Natural killer cell (primary cell): ENCODE measurements at regions not wholly inside any gene's neighbourhood (a gene's known extent, or its start where the extent isn't known, plus 50 kb on each side); places are given as distances from the start of the nearest gene placed in this dataset.

Experiments
- ATAC-seq, 3 donors: fragments of 150-1000 bp in 2 of 3; fragments of 200-7000 bp in 1 of 3; cut with Tn5 transposase; 1 replicate in 1 of 3; 2 replicates in 2 of 3; pipeline ENCODE4 v1.10.0; 2021; ENCODE audit warnings: mild to moderate bottlenecking in 2 of 3, moderate library complexity in 2 of 3
- DNase-seq, 2 donors: peaks; one replicate each; pipeline versions ENCODE4 v3.0.0 to v3.0.0-alpha.2; 2013 to 2021; ENCODE audit warnings: mixed read lengths in 1 of 2
- H3K27ac ChIP-seq: one replicate; pipeline ENCODE4 v1.5.1; 2013; ENCODE audit warnings: mild to moderate bottlenecking, low read length
- H3K27me3 ChIP-seq: one replicate; pipeline ENCODE4 v1.6.1; 2013; ENCODE audit warnings: low read length; ENCODE audit not compliant: control insufficient read depth, insufficient read depth
- H3K36me3 ChIP-seq: one replicate; pipeline ENCODE4 v1.6.1; 2013; ENCODE audit warnings: low read length; ENCODE audit not compliant: control insufficient read depth, insufficient read depth
- H3K4me1 ChIP-seq: one replicate; pipeline ENCODE4 v1.6.1; 2013; ENCODE audit warnings: low read length; ENCODE audit not compliant: control insufficient read depth, insufficient read depth
- H3K4me3 ChIP-seq: one replicate; pipeline ENCODE4 v1.5.1; 2013; ENCODE audit warnings: low read length
- H3K9me3 ChIP-seq: one replicate; pipeline ENCODE4 v1.6.1; 2013; ENCODE audit warnings: low read length; ENCODE audit not compliant: control insufficient read depth, insufficient read depth
- H3K27ac Mint-ChIP-seq, 2 donors: one replicate each; pipeline ENCODE4 v1.8.0; 2022; ENCODE audit warnings: mild to moderate bottlenecking in 2 of 2, mixed read lengths in 2 of 2, moderate library complexity in 1 of 2
- H3K27me3 Mint-ChIP-seq, 2 donors: one replicate each; pipeline ENCODE4 v1.8.0; 2022; ENCODE audit warnings: low read depth in 2 of 2, mixed read lengths in 2 of 2
- H3K36me3 Mint-ChIP-seq: one replicate; pipeline ENCODE4 v1.8.0; 2022; ENCODE audit warnings: mixed read lengths
- H3K4me1 Mint-ChIP-seq, 2 donors: one replicate each; pipeline ENCODE4 v1.8.0; 2022; ENCODE audit warnings: mixed read lengths in 2 of 2
- H3K4me3 Mint-ChIP-seq: one replicate; pipeline ENCODE4 v1.8.0; 2022; ENCODE audit warnings: mild to moderate bottlenecking, moderate library complexity, mixed read lengths
- H3K9me3 Mint-ChIP-seq, 2 donors: one replicate each; pipeline ENCODE4 v1.8.0; 2022; ENCODE audit warnings: mixed read lengths in 2 of 2
- WGBS: methylation state at CpG from one replicate; pipeline ENCODE4 v1.1.7; 2013; ENCODE audit warnings: missing lambda C conversion rate; ENCODE audit not compliant: insufficient coverage; 5-methylcytosine and 5-hydroxymethylcytosine counted together
- intact Hi-C: fragments of 100-400 bp; cut with micrococcal nuclease; formaldehyde crosslinking; loops from one replicate; pipeline ENCODE4 v1.14.2; 2022
- TF ChIP-seq, protein P1 (sequence below): fragments of 200-600 bp; IDR thresholded peaks from one replicate; pipeline ENCODE4 v1.8.0; 2022; ENCODE audit warnings: antibody characterized with exemption

DNA sequence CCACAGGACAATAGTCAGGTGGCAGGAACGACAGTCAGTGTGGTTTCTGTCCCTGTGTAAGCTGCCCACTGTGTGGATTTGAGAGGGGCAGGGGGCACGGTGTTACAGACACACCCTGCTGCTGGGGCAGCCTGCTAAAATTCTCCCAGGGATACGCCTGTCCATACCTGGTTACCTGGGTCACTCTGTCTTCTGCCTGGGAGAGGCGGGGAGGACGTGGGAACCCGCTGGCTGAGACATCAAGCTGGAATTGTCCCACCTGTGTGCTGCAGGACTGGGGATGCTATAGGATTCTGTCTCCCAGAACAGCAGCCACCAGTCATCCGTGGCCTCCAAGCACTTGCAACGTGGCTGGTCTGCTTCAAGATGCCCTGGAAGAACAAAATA, 63.8 kb upstream of the LINC01488 start:
- intact Hi-C loops, result no loop called here
- H3K9me3 Mint-ChIP-seq, result no peaks in the 10 kb centered on the region
- TF ChIP-seq, protein P1, sequence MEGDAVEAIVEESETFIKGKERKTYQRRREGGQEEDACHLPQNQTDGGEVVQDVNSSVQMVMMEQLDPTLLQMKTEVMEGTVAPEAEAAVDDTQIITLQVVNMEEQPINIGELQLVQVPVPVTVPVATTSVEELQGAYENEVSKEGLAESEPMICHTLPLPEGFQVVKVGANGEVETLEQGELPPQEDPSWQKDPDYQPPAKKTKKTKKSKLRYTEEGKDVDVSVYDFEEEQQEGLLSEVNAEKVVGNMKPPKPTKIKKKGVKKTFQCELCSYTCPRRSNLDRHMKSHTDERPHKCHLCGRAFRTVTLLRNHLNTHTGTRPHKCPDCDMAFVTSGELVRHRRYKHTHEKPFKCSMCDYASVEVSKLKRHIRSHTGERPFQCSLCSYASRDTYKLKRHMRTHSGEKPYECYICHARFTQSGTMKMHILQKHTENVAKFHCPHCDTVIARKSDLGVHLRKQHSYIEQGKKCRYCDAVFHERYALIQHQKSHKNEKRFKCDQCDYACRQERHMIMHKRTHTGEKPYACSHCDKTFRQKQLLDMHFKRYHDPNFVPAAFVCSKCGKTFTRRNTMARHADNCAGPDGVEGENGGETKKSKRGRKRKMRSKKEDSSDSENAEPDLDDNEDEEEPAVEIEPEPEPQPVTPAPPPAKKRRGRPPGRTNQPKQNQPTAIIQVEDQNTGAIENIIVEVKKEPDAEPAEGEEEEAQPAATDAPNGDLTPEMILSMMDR, result no peak
- no peaks in the 10 kb centered on the region for H3K27me3 ChIP-seq
- 74% methylated on average over 8 of the region's 8 CpGs for WGBS
- H3K4me3 ChIP-seq, result no peak overlapping the region
- H3K9me3 ChIP-seq, result no peaks in the 10 kb centered on the region
- H3K36me3 ChIP-seq, result no peaks in the 10 kb centered on the region
- no peaks in the 10 kb centered on the region for H3K4me1 ChIP-seq
- H3K4me3 Mint-ChIP-seq, result no peak overlapping the region
- no peaks in the 10 kb centered on the region for H3K4me1 Mint-ChIP-seq
- DNase-seq (no peak), ATAC-seq (no peak)
- no peaks in the 10 kb centered on the region for H3K36me3 Mint-ChIP-seq
- no peak overlapping the region for H3K27ac ChIP-seq
- no peak overlapping the region for H3K27ac Mint-ChIP-seq
- H3K27me3 Mint-ChIP-seq, result peaks cover 6 to 21% of the 10 kb centered on the region in 2 donors

DNA sequence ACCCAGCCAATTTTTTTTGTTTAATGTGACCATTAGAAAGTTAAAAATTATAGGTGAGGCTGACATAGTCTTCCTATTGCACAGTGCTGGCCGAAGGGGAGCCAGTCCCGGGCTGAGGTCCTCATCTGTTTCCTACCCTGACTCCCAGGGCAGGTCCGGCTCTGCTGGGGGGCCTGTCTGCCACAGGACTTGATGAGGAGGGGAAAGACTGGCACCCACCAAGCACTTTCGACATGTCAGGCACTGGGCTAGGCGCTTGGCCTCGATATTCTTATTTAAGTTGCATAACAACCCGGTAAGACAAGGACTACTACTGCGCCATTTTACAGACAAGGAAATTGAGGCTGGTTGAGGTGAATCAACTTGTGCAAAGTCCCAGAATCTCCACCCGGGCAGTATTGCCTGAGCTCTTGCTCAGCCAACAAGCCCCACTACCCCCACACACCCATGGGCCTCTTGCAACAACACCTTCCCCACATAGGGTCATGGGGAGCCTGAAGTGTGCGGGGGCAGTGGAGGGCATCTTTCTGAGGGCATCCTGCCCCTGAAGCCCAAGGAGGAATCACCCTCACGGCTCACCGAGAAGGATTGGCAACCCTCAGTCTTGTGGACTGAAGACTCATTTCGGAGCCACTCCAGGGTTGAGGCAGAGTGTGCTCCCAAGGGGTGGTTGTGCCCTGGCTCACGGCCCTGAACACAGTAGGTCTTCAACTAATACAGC, 62.7 kb upstream of the LINC01488 start:
- Histone ChIP-seq H3K9me3 (no peaks in the 10 kb centered on the region), H3K4me1 (no peaks in the 10 kb centered on the region), H3K27me3 (no peaks in the 10 kb centered on the region), H3K36me3 (no peaks in the 10 kb centered on the region), H3K27ac (no peak overlapping the region), H3K4me3 (no peak overlapping the region)
- TF ChIP-seq, protein P1, result no peak
- Mint-ChIP-seq H3K4me1 (no peaks in the 10 kb centered on the region), H3K9me3 (no peaks in the 10 kb centered on the region), H3K27ac (no peak overlapping the region), H3K4me3 (no peak overlapping the region), H3K36me3 (no peaks in the 10 kb centered on the region), H3K27me3 (peaks cover 9 to 21% of the 10 kb centered on the region in 2 donors)
- ATAC-seq, result no peak
- intact Hi-C loops, result no loop called here
- no peak for DNase-seq
- WGBS, result 91% methylated on average over 14 of the region's 14 CpGs

DNA sequence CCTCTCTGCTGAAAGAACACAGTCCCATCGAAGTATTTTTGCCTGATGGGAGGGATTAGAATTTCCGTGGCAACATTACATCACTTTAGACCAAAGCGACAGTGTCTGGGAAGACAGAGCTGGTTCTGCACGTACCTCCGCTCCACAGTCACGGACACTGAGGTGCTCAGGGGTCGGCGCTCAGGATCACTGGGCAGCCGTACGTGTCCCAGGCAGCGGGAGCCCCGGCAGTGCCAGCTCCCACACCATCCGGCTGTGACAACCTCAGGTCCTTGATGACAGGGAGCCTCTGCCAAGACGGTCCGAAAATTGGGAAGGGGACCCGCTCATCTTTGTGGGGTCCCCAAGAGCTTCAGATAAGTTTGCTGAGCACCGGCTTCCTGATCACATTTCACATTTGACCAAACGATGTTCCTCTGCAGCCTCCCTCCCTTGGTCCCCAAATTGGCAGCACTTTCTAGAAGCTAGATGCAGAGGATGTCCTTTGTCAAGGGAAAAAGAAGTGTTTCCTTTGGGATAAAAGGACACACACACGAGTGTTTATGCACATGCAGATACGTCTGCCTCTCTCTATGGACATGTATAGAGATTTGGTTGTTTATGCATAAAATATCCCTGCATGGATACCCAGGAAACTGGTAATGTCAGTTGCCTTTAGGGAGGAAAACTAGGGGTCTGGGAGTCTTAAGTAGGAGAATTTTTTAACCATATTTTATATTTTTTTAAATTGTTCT, 61.6 kb upstream of the LINC01488 start:
- Histone ChIP-seq H3K27me3 (peaks cover 4% of the 10 kb centered on the region), H3K27ac (no peak overlapping the region), H3K4me1 (no peaks in the 10 kb centered on the region), H3K9me3 (peaks cover 6% of the 10 kb centered on the region), H3K4me3 (no peak overlapping the region), H3K36me3 (no peaks in the 10 kb centered on the region)
- Mint-ChIP-seq H3K36me3 (no peaks in the 10 kb centered on the region), H3K27ac (no peak overlapping the region), H3K27me3 (peaks cover 6 to 19% of the 10 kb centered on the region in 2 donors), H3K4me1 (no peaks in the 10 kb centered on the region), H3K4me3 (no peak overlapping the region), H3K9me3 (no peaks in the 10 kb centered on the region)
- 92% methylated on average over 20 of the region's 20 CpGs for WGBS
- DNase-seq (no peak), ATAC-seq (no peak)
- TF ChIP-seq, protein P1, result no peak
- intact Hi-C loops, result loop anchor here (10.0 kb wide), 1 partner anchor 125 kb away; the partner anchor contains the start of gene MYEOV
